ENCODE measurements at regions not wholly inside any gene's neighbourhood (a gene's known extent, or its start where the extent isn't known, plus 50 kb on each side); places are given as distances from the start of the nearest gene placed in this dataset.
"Not testable (repeated sequence)": the region's sequence is repeated elsewhere in the genome, so short reads cannot be mapped to it uniquely, and the experiment has no call there.

DNA sequence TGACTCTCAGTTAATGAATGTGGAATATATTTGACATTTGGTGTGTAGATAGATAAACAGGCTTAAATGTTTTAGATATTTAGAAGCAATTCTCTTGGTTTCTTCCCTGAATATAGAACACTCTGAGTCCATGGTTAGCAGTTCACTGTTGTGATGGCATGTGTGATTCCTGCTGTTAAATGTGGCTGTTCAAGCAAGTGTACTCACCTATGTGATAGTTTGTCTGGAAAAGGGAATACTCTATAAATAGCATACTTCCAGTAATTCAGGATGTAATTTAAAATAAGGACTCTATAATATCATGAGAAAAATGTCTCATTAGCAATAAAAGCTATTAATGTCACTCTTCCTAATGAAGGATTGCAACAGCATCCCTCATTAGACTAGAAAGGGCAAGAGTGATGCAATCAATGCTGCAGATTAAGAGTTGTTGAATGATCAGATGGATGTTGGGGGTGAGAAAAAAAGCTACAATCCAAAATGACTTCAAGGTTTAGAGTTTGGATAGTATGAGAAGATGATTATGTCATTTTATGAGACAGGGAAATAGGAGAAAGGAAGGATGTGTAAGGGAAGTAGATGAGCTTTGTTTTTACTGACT is 201.8 kb upstream of the WDFY3 start:
- no peak for DNase-seq

DNA sequence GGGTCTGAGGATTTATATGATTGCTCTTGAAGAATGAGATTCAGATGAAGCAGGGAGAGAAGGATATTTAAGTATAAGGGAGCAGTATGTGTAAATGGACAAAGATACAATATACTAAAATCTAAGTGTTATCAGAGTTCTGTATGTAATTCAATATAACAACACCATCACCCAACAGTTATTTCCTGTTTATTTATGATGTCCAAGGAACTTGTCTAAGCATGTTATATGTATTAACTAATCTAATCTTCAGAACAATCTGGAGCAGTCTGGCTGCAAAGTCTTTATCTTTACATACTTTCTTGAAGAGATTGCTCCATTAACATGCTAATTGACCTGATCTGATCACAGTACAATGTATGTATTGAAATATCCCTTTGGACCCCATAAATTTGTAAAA is 203.8 kb upstream of the WDFY3 start:
- DNase-seq = no peak

DNA sequence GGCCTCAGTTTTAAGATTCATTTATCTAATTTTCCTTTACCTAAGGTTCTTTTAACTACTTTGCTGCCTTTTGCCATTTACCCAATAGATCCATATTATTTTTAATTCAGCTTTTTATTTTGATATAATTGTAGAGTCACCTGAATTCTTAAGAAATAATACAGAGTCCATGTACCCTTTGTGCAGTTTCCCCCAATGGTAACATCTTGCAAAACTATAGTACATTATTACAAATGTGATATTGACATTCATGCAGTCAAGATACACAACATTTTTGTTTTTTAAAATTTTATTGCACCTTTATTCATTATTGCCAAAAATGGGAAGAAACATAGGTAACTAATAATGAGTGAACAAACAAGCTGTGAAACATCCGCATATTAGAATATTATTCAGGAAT is 208.7 kb upstream of the WDFY3 start:
- DNase-seq = no peak

DNA sequence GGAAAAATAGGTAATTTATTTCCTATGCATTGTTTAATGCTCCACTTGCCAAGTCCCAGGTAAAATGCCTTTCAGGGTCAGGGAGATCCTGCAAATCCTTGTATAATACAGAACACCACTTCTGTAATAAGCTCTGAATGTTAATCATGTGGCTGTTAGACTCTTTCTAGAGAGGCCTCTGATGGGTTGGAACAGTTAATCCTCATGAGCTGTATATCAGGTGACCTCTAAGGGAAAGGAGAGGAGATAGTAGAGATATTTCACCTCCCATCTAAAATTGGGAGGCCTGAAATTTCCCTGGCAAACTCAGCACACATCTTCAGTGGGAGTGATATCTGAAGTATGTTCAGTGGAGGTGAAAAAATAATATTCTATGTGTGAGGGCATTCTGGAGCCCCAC is 210.6 kb upstream of the WDFY3 start:
- DNase-seq = no peak

- DNase-seq = no peak
Observed at GRCh38 chr4:85177679-85178078, 211.2 kb upstream of the WDFY3 start.

DNA sequence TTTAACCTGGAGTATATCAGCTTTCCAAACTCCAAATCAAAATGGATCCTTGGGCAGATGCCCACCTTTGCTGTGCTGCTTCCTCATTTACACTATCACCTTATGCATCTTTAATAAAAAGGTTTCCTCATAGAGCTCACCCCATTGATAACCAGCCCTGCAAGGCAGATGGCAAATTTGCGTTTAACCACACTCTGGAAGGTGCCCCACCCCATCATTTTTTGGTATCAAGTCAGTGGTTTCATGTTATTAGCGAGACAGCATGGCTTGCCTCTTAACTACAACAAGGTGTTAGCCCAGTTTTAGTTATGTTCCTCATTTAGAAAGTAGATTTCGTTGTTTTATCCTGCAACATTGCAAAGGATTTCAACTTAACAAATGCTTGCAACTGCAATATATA is 214.0 kb upstream of the WDFY3 start:
- DNase-seq = no peak

DNA sequence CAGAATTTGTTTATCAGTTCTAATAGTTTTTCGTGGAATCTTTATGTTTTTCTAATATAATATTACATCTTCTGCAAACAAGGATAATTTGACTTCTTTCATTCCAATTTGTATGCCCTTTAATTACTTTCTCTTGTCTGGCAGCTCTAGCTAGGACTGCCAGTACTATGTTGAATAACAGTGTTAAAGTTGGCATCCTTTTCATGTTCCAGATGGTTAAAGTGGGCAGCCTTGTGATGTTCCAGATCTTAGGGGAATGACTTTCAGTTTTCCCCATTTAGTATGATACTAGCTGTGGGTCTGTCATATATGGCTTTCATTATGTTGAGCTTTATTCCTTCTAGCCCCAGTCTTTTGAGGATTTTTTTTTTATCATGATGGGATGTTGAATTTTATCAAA is 220.6 kb upstream of the WDFY3 start:
- DNase-seq = no peak

DNA sequence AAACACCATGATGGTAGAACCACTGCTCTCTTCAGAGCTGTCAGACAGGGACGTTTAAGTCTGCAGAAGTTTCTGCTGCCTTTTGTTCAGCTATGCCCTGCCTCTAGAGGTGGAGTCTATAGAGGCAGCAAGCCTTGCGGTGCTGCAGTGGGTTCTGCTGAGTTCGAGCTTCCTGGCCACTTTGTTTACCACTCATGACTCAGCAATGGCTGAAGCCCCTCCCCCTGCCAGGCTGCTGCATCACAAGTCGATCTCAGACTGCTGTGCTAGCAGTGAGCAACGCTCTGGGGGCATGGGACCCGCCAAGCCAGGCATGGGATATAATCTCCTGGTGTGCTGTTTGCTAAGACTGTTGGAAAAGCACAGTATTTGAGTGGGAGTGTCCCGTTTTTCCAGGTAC is 229.5 kb upstream of the WDFY3 start:
- peak; percentile 0 for DNase-seq

DNA sequence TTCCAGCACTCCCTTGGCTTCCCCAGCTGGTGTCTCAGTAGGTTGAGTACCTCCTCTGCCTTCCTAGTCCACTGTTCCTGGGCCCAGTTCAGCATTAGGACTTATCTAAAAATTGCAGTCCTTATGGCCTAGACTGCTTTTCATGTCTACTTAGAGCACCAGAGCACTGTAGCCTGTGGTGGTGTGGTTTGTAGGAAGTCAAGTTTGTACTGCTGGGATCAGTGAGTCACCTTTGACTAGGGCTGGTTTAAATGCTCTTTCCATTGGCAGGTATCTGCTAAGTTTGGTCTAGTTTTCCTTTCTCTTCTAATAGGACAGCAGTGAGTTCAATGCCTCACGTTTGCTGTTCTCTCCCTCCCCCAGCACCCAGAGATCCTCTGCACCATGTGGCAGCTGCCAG is 233.6 kb upstream of the WDFY3 start:
- no peak for DNase-seq

DNA sequence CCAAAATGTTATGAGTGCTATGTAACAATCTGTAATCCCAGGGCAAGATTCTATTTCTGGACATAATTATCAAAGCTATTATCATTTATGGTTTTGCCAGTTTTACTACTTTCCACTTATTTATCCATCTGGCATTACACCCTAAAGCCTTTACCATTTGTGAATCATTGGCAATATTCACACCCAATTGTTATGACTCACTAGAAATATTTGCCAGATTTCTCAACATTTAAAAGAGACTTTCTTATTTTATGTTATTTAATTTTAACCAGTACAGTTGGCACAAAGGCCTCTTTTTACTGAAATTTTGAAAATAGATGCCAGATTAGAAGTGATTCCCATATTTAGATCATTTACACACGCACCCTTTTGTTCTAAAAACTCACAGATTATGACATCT is 242.7 kb upstream of the WDFY3 start:
- DNase-seq = no peak

GRCh38 chr4:85210353-85210752 is 243.9 kb upstream of the WDFY3 start:
- no peak for DNase-seq

DNA sequence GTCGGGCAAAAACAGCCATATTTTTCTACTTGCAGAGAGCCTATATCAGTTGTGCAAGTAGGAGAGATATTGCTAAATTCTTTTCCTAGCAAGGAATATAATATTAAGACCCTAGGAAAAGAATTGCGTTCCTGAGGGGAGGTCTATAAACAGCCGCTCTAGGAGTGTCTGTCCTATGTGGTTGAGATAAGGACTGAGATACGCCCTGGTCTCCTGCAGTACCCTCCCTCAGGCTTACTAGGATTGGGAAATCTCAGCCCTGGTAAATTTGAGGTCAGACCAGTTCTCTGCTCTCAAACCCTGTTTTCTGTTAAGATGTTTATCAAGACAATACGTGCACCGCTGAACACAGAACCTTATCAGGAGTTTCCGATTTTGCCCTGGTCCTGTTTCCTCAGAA is 250.1 kb upstream of the WDFY3 start:
- not testable (repeated sequence) for DNase-seq

- no peak for DNase-seq
Observed at GRCh38 chr4:85218756-85219155, 252.3 kb upstream of the WDFY3 start.

DNA sequence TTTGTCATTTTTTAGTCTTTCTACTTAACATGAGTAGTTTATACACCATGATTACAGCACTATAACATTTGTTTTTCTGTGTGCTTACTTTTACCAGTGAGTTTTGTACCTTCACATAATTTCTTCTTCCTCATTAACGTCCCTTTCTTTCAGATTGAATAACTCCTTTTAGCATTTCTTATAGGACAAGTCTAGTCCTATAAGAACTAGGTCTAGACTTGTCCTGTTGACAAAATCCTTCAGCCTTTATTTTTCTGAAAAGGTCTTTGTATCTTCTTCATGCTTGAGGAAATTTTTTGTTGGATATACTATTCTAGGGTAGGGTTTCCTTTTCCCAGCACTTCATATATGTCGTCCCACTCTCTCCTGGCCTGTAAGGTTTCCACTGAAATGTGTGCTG is 253.3 kb upstream of the ARHGAP24 start:
- DNase-seq = no peak

DNA sequence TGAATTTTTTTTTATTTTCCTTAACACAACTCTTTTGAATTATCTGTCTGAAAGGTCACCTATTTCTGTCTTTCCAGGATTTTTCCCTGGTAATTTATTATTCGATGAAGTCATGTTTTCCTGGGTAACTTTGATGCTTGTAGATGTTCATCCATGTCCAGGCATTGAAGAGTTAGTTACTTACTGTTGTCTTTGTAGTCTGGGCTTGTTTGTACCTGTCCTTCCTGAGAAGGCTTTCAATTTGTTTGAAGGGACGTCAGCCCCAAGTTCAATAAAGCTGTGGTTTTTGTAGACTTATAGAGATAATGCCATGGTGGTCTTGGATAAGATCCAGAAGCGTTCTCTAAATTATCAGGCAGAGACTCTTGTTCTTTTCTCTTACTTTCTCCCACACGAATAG is 252.4 kb upstream of the ARHGAP24 start:
- no peak for DNase-seq

DNA sequence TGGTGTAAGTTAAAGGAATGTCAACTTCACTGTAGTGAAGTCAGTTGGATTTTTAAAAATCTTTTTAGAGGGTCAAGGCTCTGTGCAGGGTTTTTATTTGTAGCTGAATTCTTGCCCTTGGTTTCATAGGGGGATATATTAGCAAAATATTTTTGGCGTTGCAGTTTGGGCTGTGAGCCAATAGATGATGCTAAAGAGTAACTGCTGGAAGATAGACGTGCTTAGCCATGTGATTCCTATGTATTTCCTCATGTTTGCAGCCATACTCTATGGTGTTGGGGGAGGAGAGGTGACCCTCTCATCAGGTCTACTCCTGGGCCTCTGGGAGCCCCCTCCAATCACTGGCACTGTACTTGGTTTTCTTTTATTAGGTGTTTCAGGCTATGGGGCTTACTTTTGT is 246.7 kb upstream of the ARHGAP24 start:
- DNase-seq = no peak

DNA sequence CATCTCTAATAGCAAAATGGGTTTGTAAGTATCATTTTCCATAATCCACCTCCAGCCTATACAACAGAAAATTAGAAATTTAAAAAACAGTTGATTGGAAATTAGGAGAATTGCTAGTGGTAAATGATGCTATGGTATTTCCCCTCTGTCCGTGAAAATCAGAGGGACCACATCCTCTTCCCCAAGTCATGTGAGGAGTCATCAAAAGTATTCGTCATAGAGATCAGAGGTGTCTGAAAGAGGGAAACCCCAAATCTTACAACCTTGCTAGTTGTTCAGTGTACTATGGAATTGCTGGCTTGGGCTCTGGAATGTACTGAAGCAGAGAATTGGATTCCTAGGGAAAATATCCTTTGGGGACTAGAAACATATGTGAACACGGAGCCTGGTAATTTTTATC is 241.4 kb upstream of the ARHGAP24 start:
- DNase-seq = no peak

GRCh38 chr4:85243857-85244256 is 231.1 kb upstream of the ARHGAP24 start:
- no peak for DNase-seq

DNA sequence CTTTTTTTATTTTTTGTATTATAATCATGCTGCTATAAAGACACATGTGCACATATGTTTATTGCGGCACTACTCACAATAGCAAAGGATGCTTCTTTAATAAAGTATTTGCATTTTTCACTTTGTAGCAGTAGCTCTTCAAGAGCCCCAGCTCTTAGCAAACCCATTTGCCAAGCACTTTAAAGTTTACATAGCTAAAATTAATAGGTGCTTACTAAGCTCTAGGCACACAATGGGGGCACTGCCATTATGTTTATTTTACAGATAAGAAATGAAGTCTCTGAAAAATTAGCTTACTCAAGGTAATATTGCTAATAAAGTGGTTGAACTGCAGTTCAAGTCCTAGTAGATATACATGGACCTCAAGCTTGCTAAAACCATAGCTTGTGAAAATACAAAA is 230.3 kb upstream of the ARHGAP24 start:
- no peak for DNase-seq

- DNase-seq = no peak
Observed at GRCh38 chr4:85246055-85246454, 228.9 kb upstream of the ARHGAP24 start.

DNA sequence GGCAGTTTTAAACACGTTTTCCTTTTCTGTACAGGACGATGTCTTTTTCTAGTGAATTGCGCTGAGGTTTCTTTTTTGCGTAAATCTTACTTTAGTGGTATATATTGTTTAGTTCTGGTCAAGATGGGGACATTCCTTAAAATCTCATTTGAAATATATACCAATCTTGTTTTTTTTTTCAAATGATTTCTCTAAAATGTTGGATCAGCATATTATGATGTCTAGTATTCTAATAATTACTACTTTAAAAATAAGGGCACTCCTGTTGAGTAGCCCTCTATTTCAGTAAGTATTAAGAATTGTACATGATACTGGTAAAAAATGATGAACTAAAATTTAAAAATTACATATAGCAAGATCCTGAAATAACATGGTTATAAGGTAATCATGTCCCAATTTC is 224.1 kb upstream of the ARHGAP24 start:
- DNase-seq = no peak

GRCh38 chr4:85257817-85258370 is 217.1 kb upstream of the ARHGAP24 start:
- DNase-seq = no peak

- no peak for DNase-seq
Observed at GRCh38 chr4:85260064-85260463, 214.9 kb upstream of the ARHGAP24 start.

DNA sequence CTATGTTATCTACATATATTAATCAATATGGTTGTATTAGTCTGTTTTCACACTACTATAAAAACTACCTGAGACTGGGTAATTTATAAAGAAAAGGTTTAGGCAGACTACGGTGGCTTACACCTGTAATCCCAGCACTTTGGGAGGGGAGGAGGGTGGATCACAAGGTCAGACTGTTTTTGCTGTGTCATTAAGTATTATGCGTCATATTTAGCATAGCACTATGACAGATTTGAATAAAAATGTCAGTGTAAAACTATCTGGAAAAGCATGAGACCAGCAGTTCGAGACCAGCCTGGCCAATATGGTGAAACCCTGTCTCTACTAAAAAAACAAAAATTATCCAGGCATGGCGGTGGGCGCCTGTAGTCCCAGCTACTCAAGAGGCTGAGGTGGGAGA is 209.7 kb upstream of the ARHGAP24 start:
- DNase-seq = no peak

GRCh38 chr4:85268188-85268587 is 206.8 kb upstream of the ARHGAP24 start:
- DNase-seq = no peak

- no peak for DNase-seq
Observed at GRCh38 chr4:85268961-85269360, 206.0 kb upstream of the ARHGAP24 start.
